DND-41 (cell line): ENCODE measurements at regions not wholly inside any gene's neighbourhood (a gene's known extent, or its start where the extent isn't known, plus 50 kb on each side); places are given as distances from the start of the nearest gene placed in this dataset.

Experiments
- EZH2 ChIP-seq: IDR thresholded peaks from 3 replicates; pipeline ENCODE4 v1.6.1; 2012; ENCODE audit warnings: borderline replicate concordance, low read depth, mild to moderate bottlenecking, moderate library complexity, low read length, inconsistent platforms; ENCODE audit not compliant: severe bottlenecking
- TF ChIP-seq, protein P1 (sequence below): IDR thresholded peaks from 2 replicates; pipeline ENCODE4 v1.5.1; 2012; ENCODE audit warnings: borderline replicate concordance, low read length, moderate library complexity, mild to moderate bottlenecking; ENCODE audit not compliant: poor library complexity, severe bottlenecking; ENCODE audit errors: extremely low read depth

DNA sequence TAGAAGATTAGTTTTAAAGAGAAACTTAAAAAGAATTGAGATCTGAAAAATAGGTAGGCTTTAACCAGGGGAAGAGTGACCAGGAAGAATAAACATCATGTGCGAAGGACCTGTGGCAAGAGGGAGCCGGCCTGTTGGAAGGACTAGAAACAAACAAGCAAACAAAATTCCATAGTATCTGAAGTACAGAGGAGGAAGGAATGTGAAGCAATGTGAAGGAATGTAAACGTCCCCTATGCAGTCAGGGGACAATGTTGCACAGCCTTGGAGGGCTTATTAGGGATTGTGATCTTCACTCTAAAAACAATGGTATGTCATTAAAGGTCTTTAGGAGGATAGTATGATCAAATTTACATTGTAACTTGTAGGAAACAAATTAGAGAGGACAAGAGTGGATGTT is 84.4 kb upstream of the PLCL2 start:
- TF ChIP-seq, protein P1, sequence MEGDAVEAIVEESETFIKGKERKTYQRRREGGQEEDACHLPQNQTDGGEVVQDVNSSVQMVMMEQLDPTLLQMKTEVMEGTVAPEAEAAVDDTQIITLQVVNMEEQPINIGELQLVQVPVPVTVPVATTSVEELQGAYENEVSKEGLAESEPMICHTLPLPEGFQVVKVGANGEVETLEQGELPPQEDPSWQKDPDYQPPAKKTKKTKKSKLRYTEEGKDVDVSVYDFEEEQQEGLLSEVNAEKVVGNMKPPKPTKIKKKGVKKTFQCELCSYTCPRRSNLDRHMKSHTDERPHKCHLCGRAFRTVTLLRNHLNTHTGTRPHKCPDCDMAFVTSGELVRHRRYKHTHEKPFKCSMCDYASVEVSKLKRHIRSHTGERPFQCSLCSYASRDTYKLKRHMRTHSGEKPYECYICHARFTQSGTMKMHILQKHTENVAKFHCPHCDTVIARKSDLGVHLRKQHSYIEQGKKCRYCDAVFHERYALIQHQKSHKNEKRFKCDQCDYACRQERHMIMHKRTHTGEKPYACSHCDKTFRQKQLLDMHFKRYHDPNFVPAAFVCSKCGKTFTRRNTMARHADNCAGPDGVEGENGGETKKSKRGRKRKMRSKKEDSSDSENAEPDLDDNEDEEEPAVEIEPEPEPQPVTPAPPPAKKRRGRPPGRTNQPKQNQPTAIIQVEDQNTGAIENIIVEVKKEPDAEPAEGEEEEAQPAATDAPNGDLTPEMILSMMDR: no peak
- no peak for TF ChIP-seq EZH2
